ENCODE measurements at regions not wholly inside any gene's neighbourhood (a gene's known extent, or its start where the extent isn't known, plus 50 kb on each side); places are given as distances from the start of the nearest gene placed in this dataset.
"Not testable (repeated sequence)": the region's sequence is repeated elsewhere in the genome, so short reads cannot be mapped to it uniquely, and the experiment has no call there.

DNA sequence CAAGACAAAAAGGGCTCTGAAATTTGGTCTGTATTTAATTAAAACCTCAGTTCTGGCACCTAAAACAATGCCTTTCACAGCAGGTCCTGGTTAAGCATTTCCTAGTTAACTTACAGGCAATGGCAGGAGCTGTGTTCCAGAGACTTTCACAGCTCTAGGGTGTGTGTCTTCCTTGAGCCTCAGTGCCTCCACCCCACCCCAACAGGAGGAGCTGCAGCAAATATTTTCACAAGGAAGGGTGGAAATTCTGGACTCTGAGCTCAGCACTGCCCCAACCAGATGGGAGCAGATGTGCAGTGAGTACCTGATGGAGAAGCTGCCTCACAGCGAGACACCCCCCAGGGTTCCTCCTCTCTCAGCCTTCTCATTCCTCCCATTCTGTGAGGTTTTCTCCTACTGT lies 106.3 kb upstream of the SPATA12 start:
- no peak for DNase-seq

DNA sequence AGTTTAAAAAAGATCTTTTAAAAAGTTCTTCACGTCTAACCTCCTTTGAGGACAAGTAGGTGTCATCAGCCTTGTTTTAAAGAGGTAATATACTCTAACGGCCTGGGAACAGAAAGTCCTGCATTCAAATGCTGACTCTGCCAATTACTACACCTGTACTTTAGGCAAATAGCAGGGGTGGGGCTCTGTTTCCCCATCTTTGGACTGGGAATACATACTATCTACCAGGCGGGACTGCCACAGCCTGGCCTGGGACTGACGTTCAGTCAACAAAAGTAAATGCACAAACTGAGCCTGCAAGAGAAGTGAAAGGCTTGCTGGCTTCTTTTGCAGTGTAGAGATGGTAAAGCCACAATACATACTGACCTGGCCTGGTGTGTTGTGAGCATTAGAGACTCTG lies 107.6 kb upstream of the SPATA12 start:
- DNase-seq = no peak

DNA sequence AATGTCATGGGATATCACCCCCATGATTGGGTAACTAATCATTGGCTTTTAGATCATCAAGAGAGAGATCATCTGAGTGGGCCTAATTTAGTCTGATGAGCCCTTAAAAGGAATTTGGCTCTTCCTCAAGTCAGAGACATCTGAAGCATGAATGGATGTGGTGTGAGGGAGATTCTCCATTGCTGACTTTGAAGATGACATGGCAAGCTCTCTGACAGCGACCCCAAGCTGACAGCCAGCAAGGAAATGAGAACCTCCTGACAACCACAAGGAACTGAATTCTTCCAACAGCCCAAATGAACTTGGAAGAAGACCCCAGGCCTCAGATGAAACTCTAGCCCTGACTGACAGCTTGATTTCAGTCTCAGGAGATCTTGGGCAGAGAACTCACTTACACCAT lies 108.4 kb upstream of the SPATA12 start:
- no peak for DNase-seq

DNA sequence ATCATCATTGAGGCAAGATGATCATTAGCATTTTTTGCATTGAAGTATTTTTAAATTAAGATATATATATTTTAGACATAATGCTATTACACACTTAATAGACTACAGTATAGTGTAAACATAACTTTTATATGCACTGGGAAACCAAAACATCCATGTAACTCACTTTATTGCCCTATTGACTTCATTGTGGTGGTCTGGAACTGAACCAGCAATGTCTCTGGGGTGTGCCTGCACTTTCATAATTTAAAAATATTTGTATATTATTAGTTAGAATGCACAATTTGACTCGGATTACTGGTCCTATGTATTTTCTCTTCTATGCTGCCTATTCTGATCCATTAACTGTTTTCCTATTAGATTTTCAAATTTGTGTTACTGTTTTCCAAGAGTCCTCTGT lies 109.1 kb upstream of the SPATA12 start:
- DNase-seq = no peak

DNA sequence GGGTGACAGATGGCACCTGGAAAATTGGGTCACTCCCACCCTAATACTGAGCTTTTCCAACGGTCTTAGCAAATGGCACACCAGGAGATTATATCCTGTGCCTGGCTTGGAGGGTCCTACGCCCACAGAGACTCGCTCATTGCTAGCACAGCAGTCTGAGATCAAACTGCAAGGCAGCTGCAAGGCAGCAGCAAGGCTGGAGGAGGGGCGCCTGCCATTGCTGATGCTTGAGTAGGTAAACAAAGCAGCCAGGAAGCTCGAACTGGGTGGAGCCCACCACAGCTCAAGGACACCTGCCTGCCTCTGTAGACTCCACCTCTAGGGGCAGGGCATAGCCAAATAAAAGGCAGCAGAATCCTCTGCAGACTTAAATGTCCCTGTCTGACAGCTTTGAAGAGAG lies 115.1 kb upstream of the SPATA12 start:
- DNase-seq = not testable (repeated sequence)

DNA sequence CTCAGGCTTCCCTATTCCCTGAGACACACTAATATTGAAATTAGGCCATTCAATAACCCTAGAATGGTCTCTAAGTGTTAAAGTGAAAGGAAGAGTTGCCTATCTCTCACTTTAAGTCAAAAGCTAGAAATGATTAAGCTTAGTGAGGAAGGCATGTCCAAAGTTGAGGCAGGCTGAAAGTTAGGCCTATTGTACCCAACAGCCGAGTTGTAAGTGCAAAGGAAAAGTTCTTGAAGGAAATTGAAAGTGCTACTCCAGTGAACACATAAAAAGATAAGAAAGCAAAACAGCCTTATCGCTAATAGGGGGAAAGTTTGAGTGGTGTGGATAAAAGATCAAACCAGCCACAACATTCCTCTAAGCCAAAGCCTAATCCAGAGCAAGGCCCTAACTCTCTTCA lies 117.9 kb upstream of the SPATA12 start:
- DNase-seq = no peak

DNA sequence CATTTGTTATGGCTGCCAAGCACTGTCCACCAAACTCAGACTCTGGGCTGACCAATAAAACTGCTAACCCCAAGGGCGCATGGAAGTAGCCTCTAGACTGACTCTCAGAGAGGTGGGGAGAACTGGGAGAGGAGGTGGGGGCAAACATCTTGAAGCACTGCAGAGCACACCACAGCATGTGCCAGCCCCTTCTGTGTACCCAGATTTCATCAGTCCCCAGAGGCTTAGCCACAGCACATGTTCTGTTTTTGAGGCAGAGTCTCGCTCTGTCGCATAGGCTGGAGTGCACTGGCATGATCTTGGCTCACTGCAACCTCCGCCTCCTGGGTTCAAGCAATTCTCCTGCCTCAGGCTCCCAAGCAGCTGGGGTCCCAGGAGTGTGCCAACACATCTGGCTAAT lies 119.5 kb upstream of the SPATA12 start:
- DNase-seq = no peak

DNA sequence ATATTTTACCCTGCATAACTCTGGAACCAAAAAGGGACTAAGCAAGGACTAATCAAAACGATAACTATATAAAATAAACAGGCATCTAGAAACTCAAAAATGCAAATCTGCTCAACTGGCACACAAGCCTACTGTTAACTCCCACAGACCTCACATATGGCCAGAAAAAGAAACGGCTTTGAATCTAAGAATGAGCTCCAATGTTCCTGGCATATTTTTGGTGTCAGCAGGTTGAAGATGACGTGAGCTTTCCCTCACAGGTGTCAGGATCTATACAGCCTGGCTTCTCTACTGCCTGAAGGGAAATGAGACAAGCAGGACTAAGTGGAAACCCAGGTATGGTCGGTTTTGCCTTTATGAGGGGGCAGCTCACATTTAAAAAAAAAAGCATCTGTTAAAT lies 120.1 kb upstream of the SPATA12 start:
- no peak for DNase-seq

DNA sequence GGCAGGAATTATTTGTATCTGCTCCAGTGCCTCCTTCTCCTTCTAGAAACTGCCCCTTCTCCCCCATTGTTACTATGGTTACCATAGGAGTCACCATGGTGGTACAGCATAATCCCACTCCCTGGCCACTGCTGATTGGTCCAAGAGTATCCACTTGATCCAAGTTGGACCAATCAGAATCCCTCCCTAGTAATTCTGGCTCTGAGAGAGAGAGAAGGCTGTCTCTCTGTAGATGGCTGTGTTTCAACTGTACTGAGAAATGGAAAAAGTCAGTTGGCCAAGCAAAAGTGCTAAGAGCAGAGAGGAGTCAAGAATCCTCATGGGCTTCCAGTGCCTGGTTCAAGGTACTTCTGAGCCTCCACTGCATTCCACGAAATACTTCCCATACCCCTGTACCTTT lies 120.6 kb upstream of the SPATA12 start:
- DNase-seq = no peak

DNA sequence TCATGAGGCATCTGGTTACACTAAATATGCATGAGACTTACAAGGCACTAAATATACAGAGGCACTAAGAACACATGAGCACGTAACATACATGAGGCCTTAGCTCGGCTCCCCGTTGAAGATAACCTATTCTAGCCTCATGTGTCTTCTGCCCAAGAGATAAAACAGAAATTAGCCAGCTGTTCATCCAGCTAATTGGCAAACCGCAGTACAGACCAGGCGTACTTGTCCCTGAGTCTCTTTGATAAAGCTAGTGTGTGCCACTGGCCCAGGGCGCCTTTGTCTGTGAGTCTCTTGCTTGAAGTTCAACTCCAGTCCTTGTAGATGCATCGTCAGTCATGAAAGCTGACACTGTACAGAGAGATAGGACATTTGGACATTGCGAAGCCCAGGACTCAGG lies 121.9 kb upstream of the SPATA12 start:
- DNase-seq = no peak

DNA sequence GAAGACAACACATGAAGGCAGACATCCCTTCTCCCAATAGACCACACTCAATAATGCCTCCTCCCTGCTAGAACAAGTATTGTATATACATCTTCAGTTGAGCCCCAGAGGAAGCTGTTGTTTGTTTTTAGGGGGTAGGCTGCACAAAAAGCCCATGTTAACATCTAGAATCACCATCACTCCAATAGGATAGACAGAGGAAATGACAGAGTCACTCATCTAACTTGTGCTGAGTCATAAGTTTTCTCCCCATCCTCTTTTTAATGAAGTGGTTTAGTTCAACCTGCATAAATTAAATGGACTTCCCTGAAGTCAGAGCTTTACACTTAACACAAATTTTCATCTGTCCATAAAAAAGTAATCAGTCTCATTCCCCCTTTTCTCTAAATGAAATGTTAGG lies 122.9 kb upstream of the SPATA12 start:
- DNase-seq = no peak

DNA sequence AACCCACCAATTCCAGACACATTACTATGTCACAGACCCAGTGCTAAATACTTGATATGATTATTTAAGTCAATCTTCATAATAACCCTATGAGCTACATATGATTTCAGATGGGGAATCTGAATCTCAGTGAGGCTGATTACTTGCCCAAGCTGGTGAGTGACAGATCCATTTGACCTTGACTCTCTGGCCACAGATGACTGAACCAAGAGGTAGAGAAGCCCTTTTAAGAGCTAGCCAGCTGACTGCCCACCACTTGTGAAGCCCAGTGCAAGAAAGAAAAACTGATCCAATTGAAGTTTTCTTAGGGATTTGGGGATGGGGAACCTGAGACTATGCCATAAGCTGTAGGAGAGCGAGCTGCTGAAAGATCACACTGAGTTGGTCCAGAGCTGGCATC lies 124.7 kb upstream of the SPATA12 start:
- no peak for DNase-seq

DNA sequence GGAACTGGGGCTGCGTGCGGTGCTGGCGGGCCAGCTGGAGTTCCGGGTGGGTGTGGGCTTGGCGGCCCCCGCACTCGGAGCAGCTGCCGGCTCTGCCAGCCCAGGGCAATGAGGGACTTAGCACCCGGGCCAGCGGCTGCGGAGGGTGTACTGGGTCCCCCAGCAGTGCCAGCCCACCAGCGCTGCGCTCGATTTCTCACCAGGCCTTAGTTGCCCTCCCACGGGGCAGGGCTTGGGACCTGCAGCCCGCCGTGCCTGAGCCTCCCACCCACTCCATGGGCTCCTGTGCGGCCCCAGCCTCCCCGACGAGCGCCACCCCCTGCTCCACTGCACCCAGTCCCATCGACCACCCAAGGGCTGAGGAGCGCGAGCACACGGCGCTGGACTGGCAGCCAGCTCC lies 126.0 kb upstream of the SPATA12 start:
- DNase-seq = not testable (repeated sequence)

DNA sequence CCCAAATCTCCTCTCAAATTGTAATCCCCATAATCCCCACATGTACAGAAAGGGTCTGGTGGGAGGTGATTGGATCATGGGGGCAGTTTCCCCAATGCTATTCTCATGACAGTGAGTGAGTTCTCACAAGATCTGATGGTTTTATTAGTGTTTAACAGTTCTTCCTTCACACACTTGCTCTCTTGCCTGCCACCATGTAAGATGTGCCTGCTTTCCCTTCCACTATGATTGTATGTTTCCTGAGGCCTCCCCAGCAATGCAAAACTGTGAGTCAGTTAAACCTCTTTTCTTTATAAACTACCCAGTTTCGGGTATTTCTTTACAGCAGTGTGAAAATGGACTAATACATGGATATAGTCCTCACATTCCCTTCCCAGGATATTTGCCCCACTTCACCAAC lies 126.7 kb upstream of the SPATA12 start:
- DNase-seq = no peak

DNA sequence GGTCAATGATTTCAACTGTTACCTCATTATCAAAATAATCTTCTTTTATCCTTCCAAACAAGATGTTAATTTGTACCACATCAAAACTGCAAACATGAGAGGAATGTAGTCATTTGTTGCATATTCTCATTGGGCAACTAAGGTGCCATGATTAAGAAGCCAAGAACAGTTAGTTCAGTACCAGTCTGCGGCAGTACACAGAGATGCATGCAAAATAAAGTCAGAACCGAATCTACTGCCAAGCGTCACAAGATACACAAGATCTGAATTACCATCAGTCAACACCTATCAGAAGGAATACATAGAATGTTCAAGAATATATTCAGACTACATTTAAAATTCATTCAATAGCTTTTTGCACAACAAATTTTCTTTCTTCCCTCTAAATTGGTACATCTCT lies 127.6 kb upstream of the SPATA12 start:
- DNase-seq = no peak

DNA sequence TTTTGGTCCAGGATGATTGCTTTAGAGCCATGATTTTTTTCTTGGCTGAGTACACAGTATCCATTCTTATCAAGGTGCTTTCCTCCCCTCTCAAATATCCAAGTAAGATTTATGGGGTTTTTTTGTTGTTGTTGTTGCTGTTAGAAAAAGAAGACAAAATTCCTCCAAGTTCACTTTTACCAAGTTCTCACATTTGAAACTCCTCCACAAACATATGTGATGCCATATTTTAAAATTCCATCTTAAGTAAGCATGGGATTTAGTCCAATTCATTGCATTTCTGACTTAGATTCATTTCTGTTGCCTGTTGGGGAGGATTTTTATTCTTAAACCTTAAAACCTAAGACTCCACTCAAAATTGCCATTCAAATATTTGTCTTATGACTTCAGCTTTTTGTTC lies 128.6 kb upstream of the SPATA12 start:
- DNase-seq = no peak

DNA sequence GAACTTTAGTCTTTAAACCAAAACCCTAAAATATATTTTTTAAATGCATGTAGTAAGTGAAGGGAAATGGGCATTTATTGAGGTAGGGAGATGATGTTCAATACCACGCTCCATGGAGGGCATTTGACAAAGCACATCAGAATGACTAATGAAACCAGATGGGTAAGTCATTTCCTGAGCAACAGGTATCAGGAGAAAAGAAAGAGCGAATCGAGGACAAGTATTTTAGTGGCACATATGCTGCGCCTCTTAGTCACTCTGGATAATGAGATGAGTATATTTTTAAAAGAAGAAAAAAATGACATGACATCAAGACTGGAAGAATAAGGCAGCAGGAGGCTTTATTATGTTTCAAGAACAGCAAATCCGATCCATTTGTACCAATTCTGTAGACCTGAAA lies 129.0 kb upstream of the ARHGEF3 start:
- DNase-seq = no peak

DNA sequence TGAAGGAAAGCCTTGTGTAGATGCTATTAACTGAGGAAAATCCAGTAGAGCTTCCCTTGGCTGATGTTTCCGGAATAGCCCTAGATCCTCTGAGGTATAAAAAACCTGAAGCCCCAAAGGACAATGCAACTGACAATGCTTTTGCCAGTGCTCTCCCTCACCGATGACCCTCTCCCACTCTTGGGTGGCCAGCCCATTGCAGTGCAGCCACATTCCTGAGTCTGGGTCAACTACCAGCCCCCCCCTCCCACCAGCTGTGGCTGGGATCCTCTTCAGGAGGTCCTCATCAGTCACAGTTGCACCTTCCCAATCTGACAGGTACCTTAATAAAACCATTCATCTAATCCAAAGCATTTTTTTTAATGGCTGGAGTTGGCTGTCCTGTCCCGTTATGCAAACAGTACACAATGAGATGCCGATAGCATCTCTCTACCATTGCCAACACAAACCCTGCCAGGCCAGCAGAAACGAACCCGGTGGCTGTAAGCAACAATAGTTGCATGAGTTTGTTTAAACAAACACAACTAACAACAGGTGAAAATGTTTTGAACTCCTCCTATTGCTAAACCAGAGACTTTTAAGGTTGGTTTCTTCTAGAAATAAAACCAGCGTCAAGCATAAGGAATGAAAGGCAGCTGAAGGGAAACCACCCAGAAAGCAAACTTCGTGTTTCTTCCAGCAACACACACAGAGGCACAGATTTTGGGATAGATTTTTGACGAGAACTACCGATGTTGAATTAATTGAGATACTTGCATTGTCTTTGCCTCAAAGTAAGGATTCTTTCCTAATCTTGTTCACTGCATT lies 128.3 kb upstream of the ARHGEF3 start:
- no peak for DNase-seq

DNA sequence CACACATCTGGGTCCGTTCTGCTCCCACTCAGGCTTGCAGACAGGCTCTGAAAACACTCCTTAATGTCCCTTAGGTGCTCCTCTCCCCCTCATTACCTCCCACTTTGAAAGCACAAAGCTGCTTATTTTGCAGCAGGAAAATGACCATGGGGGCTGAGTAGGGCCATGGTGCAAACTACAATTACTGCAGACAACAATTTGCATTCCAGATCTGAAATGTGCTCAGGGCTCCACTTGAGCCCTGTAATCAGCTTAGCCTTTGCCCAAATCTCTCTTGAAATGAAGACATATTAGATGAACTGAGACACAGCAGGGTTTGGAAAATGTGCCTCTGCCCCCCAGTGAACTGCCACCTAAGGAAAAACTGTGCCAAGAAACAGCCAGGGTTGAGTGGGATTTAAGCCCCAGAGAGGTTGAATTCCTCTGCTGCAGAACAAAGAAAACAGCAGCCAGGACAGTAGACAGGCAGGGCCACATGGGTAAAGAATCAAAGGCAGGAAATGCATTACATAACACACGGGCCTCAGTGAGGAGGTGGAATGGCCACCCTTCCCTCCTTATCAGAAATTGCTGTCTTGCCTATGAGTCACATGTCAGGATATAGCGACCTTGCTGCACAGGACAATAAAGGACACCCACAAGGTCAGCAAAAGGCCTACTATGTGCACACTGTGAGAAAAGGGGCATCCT lies 126.8 kb upstream of the ARHGEF3 start:
- peak; percentile 44 for DNase-seq

DNA sequence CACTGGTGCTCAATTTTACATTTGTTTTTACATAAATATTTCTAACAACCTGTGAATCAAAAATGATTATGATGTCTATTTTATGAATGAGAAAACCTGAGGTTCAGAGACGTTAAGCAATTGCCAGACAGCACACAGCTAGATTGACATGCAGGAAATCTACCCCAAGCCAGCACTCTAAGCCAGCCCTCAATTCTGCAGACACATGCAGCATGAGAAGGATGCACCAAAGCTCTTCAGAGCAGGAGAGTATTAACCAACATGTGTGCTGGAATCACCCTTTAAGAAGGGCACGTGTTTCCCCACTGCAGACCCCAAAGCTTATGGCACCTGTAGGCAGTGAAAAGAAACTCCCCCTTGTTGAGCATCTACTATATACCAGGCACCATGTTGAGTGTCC lies 126.1 kb upstream of the ARHGEF3 start:
- DNase-seq = no peak

DNA sequence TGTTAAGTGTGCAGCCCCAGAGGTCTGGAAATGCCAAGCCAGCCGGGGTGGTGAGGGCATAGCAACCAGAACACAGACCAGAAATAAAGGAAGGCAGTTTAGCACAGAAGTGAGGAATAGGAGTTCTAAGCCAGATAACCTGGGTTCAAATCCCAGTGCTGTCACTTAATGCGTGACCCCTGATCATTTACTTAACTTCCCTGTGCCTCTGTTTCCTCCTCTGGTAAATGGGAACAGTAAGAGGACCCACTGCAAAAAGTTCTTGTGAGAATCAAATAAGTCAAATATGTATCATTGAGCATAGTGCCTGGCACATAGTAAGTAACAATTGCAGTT lies 125.2 kb upstream of the ARHGEF3 start:
- no peak for DNase-seq

DNA sequence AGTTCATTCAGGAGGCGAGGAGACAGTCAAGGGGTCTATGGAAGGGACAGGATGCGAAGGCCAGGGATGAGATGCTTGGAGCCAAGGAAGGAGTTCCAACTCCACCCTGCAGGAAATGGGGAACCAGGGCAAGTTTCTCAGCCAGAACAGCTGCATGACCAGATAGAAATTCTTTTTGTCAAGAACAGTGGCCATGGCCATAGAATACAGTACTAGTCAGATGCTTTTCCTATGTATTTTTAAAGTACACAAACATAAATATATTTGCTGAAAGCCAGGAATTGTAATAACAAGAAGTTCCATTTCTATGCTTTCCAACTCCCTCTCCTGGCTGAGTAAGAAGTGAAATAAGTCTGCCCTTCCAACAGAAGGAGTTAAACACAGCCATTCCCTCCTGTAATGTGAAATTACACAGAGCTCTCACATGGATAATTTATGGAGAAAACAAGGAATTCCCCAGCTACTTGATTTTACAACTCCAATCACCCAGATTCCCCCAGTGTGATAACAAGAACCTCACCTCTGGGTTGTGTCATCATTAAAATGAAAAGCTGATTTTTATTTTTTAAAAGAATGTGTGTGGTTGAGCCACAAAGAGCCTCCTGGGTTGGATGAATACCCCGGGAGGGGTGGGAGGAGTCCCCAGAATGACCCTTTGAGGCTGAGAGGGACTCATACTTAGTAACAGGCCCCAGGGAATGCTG lies 124.6 kb upstream of the ARHGEF3 start:
- DNase-seq = no peak

DNA sequence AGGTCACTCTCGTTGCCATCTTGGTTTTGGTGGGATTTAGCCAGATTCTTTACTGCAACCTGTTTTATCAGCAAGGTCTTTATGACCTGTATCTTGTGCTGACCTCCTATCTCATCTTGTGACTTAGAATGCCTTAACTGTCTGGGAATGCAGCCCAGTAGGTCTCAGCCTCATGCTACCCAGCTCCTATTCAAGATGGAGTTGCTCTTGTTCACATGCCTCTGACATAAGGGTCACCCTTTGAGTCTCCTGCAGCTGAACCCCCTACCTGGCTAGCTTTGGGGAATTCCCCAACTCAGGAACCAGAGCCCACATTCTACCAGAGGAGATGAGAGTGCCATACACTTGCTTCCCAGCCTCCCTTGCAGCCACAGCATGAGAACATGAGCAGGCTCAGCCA lies 123.0 kb upstream of the ARHGEF3 start:
- not testable (repeated sequence) for DNase-seq

DNA sequence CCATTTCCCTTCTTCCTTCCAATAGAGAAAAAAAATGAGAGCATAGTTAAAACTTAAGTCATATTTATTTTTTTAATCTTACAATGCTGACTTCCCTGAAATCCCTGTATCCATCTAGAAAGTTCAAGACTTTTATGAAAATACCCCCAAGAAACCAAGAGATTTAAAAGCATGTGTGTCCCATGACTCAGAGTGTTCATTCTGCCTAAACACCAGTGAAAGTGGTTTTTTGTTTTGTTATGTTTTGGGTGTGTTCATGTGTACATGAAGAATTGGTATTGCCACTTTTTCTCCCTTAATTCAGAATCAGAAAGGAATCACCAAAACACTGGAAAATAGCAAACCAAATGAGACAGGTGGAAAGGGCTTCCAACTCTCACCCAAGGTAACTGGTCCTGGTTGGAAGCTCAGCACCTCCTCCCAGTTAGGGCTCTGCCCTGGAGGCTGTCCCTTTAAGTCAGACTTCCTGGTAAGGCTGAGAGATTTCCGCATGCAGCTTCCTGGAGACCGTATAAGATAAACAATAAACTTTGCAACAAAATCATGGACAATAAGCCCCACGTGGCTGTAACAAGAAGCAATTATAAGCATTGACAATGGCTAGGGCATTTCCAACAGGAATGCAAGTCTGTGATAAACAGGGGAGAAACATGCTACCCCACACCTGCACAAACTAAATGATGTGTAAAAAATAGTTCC lies 121.9 kb upstream of the ARHGEF3 start:
- DNase-seq = no peak

All from MV-4-11 (cell line).